Mucosa of rectum (tissue), 2 donors: ENCODE measurements at regions not wholly inside any gene's neighbourhood (a gene's known extent, or its start where the extent isn't known, plus 50 kb on each side); places are given as distances from the start of the nearest gene placed in this dataset.
"Not testable (repeated sequence)": the region's sequence is repeated elsewhere in the genome, so short reads cannot be mapped to it uniquely, and the experiment has no call there.

Experiments used
- H3K27ac ChIP-seq, 2 donors: one replicate each; pipeline ENCODE4 v1.7.0; 2013; ENCODE audit warnings: inconsistent platforms in 2 of 2, low read depth in 2 of 2, low read length in 2 of 2
- H3K27me3 ChIP-seq, 2 donors: one replicate each; pipeline ENCODE4 v1.7.0; 2013; ENCODE audit warnings: low read length in 2 of 2; ENCODE audit not compliant: control insufficient read depth in 2 of 2, insufficient read depth in 2 of 2
- H3K36me3 ChIP-seq, 2 donors: one replicate each; pipeline ENCODE4 v1.7.0; 2013; ENCODE audit warnings: low read length in 2 of 2; ENCODE audit not compliant: control insufficient read depth in 2 of 2, insufficient read depth in 2 of 2
- H3K4me1 ChIP-seq, 2 donors: one replicate each; pipeline ENCODE4 v1.7.0; 2013; ENCODE audit warnings: low read length in 2 of 2, mild to moderate bottlenecking in 1 of 2; ENCODE audit not compliant: control insufficient read depth in 2 of 2, insufficient read depth in 2 of 2
- H3K4me3 ChIP-seq, 2 donors: one replicate each; pipeline ENCODE4 v1.7.0; 2013; ENCODE audit warnings: low read length in 2 of 2
- H3K9ac ChIP-seq, 2 donors: one replicate each; pipeline ENCODE4 v1.7.0; 2013; ENCODE audit warnings: low read length in 2 of 2, low read depth in 1 of 2, mild to moderate bottlenecking in 1 of 2
- H3K9me3 ChIP-seq, 2 donors: one replicate each; pipeline ENCODE4 v1.7.0; 2013; ENCODE audit warnings: low read length in 2 of 2; ENCODE audit not compliant: control insufficient read depth in 2 of 2
- donor health status: healthy.
- donor health status: Normal muscosa, but diverticular disease.

GRCh38 chr21:6570700-6571368 is 3950.5 kb upstream of the TPTE start:
- not testable (repeated sequence) for H3K36me3 ChIP-seq, H3K27me3 ChIP-seq, H3K4me3 ChIP-seq, H3K9me3 ChIP-seq, H3K9ac ChIP-seq, H3K27ac ChIP-seq, H3K4me1 ChIP-seq

- H3K9me3 ChIP-seq, H3K4me3 ChIP-seq, H3K27ac ChIP-seq, H3K36me3 ChIP-seq, H3K27me3 ChIP-seq, H3K9ac ChIP-seq, H3K4me1 ChIP-seq: not testable (repeated sequence)
These were observed 3947.8 kb upstream of the TPTE start for GRCh38 chr21:6573576-6573975.

- not testable (repeated sequence) for H3K36me3 ChIP-seq, H3K9ac ChIP-seq, H3K4me1 ChIP-seq, H3K27me3 ChIP-seq, H3K4me3 ChIP-seq, H3K9me3 ChIP-seq, H3K27ac ChIP-seq
These were observed 3941.6 kb upstream of the TPTE start for GRCh38 chr21:6579801-6580200.
